IPS DF 4.7 (cell line): ENCODE measurements at regions not wholly inside any gene's neighbourhood (a gene's known extent, or its start where the extent isn't known, plus 50 kb on each side); places are given as distances from the start of the nearest gene placed in this dataset.

Experiments
- DNase-seq: peaks from one replicate; pipeline ENCODE4 v3.0.0-alpha.2; 2013; ENCODE audit warnings: low spot score; ENCODE audit errors: extremely low read depth

- no peak for DNase-seq
Measured at GRCh38 chr2:199136242-199136641, 321.5 kb downstream of the SATB2 start.

GRCh38 chr2:199131876-199132275 lies 325.9 kb downstream of the SATB2 start:
- DNase-seq, result no peak

- no peak for DNase-seq
Measured at GRCh38 chr2:199131136-199131655, 326.5 kb downstream of the SATB2 start.

GRCh38 chr2:199130501-199130900 lies 327.2 kb downstream of the SATB2 start:
- no peak for DNase-seq

GRCh38 chr2:199128476-199129229 lies 329.1 kb downstream of the SATB2 start:
- no peak for DNase-seq

- no peak for DNase-seq
Measured at GRCh38 chr2:199119796-199120195, 337.9 kb downstream of the SATB2 start.

- no peak for DNase-seq
Measured at GRCh38 chr2:199118673-199119112, 339.0 kb downstream of the SATB2 start.

- DNase-seq, result no peak
Measured at GRCh38 chr2:199115169-199115568, 342.6 kb downstream of the SATB2 start.

GRCh38 chr2:199113111-199113510 lies 344.6 kb downstream of the SATB2 start:
- no peak for DNase-seq

- no peak for DNase-seq
Measured at GRCh38 chr2:199111458-199111857, 346.3 kb downstream of the SATB2 start.

GRCh38 chr2:199108056-199108455 lies 349.7 kb downstream of the SATB2 start:
- no peak for DNase-seq

- no peak for DNase-seq
Measured at GRCh38 chr2:199105826-199106225, 351.9 kb downstream of the SATB2 start.

GRCh38 chr2:199101487-199101886 lies 356.3 kb downstream of the SATB2 start:
- no peak for DNase-seq

- DNase-seq, result no peak
Measured at GRCh38 chr2:199100326-199101110, 357.2 kb downstream of the SATB2 start.

GRCh38 chr2:199092419-199092818 lies 365.3 kb downstream of the SATB2 start:
- DNase-seq, result no peak

- no peak for DNase-seq
Measured at GRCh38 chr2:199085261-199085660, 372.5 kb downstream of the SATB2 start.

- DNase-seq, result no peak
Measured at GRCh38 chr2:199070322-199070949, 387.3 kb downstream of the SATB2 start.

GRCh38 chr2:199064201-199064600 lies 393.5 kb downstream of the SATB2 start:
- no peak for DNase-seq

- no peak for DNase-seq
Measured at GRCh38 chr2:199057936-199058335, 399.8 kb downstream of the SATB2 start.

- no peak for DNase-seq
Measured at GRCh38 chr2:199055336-199055735, 402.4 kb downstream of the SATB2 start.

GRCh38 chr2:199042660-199043379 lies 414.9 kb downstream of the SATB2 start:
- DNase-seq, result no peak
